HG02642 (cell line): ENCODE measurements at regions not wholly inside any gene's neighbourhood (a gene's known extent, or its start where the extent isn't known, plus 50 kb on each side); places are given as distances from the start of the nearest gene placed in this dataset.

ENCODE experiments used
- ATAC-seq: cut with Tn5 transposase; IDR thresholded peaks from one replicate; pipeline ENCODE4 v1.9.1; 2021; ENCODE audit warnings: mild to moderate bottlenecking; ENCODE audit not compliant: unreplicated experiment, poor library complexity

GRCh38 chr13:103140001-103140671, 73.9 kb upstream of the SLC10A2 start:
- ATAC-seq: peak; percentile 92

GRCh38 chr13:103134271-103134670, 68.1 kb upstream of the SLC10A2 start:
- ATAC-seq: peak; percentile 52

DNA sequence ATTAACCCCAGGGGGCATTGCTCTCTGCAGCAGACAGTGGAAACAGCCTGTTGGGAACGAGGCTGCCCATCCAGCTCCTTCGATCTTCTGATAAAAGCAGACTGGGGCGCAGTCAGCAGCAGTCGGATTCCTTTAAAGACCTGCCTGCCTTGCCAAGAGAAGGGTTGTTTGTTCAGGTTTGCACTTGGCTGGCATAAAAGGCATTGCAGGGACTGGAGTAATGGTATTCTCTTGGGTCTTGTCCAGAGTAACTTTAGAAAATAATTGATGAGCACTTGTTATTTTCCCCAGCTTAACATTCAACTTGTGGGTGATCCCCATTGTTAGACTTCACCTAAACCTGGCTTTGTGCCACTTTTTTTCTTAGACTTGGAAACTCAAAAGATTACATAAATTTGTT, 67.3 kb upstream of the SLC10A2 start:
- ATAC-seq: no peak

DNA sequence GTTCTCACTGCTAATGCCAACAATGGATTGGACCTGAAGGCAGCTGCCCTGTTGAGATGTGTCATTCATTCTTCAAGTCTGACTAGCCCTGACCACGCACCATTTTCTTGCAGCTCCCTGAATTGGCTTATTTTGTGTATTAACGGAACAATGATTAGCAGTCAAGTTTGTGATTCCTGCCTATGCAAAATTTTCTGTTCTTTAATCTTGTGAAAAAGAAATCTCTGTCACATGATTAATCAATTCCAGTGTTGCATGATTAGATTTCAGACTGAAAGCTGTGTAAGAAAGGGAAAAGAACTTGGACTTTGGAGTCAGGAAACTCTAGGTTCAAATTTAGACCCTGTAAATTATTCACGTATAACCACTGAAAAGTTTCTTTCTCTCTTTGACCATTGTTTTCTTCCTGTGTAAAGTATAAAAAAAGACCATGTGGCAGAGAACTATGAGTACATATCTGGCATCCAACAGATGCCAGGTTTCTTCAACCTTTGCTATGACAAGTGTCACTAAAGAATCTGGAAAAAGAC, 64.5 kb upstream of the SLC10A2 start:
- peak; percentile 77 for ATAC-seq

- ATAC-seq: peak; percentile 1
These were observed 63.9 kb upstream of the SLC10A2 start for GRCh38 chr13:103130146-103130545.
